H9 (cell line): ENCODE measurements at regions not wholly inside any gene's neighbourhood (a gene's known extent, or its start where the extent isn't known, plus 50 kb on each side); places are given as distances from the start of the nearest gene placed in this dataset.
"Not testable (repeated sequence)": the region's sequence is repeated elsewhere in the genome, so short reads cannot be mapped to it uniquely, and the experiment has no call there.

Experiments used
- DNase-seq: peaks from one replicate; pipeline ENCODE4 v3.0.0-alpha.2; 2017
- H2AFZ ChIP-seq: one replicate; pipeline ENCODE4 v1.6.1; 2013; ENCODE audit warnings: mild to moderate bottlenecking, low read length, control low read depth, moderate library complexity
- H2AK5ac ChIP-seq: 2 replicates; pipeline ENCODE4 v1.6.1; 2013; ENCODE audit warnings: low read length, control low read depth, mixed read lengths; ENCODE audit not compliant: insufficient read length
- H2BK120ac ChIP-seq: one replicate; pipeline ENCODE4 v1.6.1; 2013; ENCODE audit warnings: low read depth, mild to moderate bottlenecking, low read length, control low read depth, inconsistent platforms; ENCODE audit not compliant: poor library complexity, severe bottlenecking
- H2BK12ac ChIP-seq: 2 replicates; pipeline ENCODE4 v1.6.1; 2013; ENCODE audit warnings: low read length, control low read depth, mixed read lengths, low read depth; ENCODE audit not compliant: insufficient read length
- H2BK15ac ChIP-seq: 2 replicates; pipeline ENCODE4 v1.6.1; 2013; ENCODE audit warnings: low read depth, low read length, control low read depth
- H2BK20ac ChIP-seq: one replicate; pipeline ENCODE4 v1.6.1; 2013; ENCODE audit warnings: low read depth, mild to moderate bottlenecking, low read length, control low read depth, inconsistent platforms; ENCODE audit not compliant: poor library complexity, severe bottlenecking
- H2BK5ac ChIP-seq: 2 replicates; pipeline ENCODE4 v1.6.1; 2013; ENCODE audit warnings: low read length, control low read depth, mixed read lengths; ENCODE audit not compliant: insufficient read length
- H3K14ac ChIP-seq: 2 replicates; pipeline ENCODE4 v1.6.1; 2013; ENCODE audit warnings: low read length, control low read depth; ENCODE audit not compliant: insufficient read depth
- H3K18ac ChIP-seq: 2 replicates; pipeline ENCODE4 v1.6.1; 2013; ENCODE audit warnings: low read depth, mild to moderate bottlenecking, mixed read lengths, low read length, control low read depth; ENCODE audit not compliant: insufficient read length
- H3K23ac ChIP-seq: 2 replicates; pipeline ENCODE4 v1.6.1; 2013; ENCODE audit warnings: low read length, control low read depth, mixed read lengths, low read depth; ENCODE audit not compliant: insufficient read length
- H3K23me2 ChIP-seq: 2 replicates; pipeline ENCODE4 v1.6.1; 2013; ENCODE audit warnings: low read depth, mild to moderate bottlenecking, mixed read lengths, low read length, control low read depth; ENCODE audit not compliant: insufficient read length, poor library complexity, severe bottlenecking
- H3K27ac ChIP-seq: 2 replicates; pipeline ENCODE4 v1.5.1; 2013; ENCODE audit warnings: low read length, control low read depth, mixed read lengths, low read depth; ENCODE audit not compliant: insufficient read length
- H3K27me3 ChIP-seq: 2 replicates; pipeline ENCODE4 v1.6.1; 2013; ENCODE audit warnings: low read length, control low read depth, inconsistent platforms; ENCODE audit not compliant: insufficient read depth
- H3K4ac ChIP-seq: 2 replicates; pipeline ENCODE4 v1.6.1; 2013; ENCODE audit warnings: low read depth, mild to moderate bottlenecking, control low read depth, inconsistent platforms, low read length, moderate library complexity
- H3K4me1 ChIP-seq: 2 replicates; pipeline ENCODE4 v1.6.1; 2013; ENCODE audit warnings: low read length, control low read depth, inconsistent platforms; ENCODE audit not compliant: insufficient read depth
- H3K4me2 ChIP-seq: 2 replicates; pipeline ENCODE4 v1.6.1; 2013; ENCODE audit warnings: low read length, control low read depth, mixed read lengths; ENCODE audit not compliant: insufficient read length, insufficient read depth
- H3K56ac ChIP-seq: 2 replicates; pipeline ENCODE4 v1.6.1; 2013; ENCODE audit warnings: low read depth, mild to moderate bottlenecking, mixed read lengths, low read length, control low read depth; ENCODE audit not compliant: insufficient read length
- H3K79me1 ChIP-seq: 2 replicates; pipeline ENCODE4 v1.6.1; 2013; ENCODE audit warnings: low read depth, mild to moderate bottlenecking, moderate library complexity, low read length, control low read depth, inconsistent platforms; ENCODE audit not compliant: insufficient read depth, poor library complexity, severe bottlenecking
- H3K79me2 ChIP-seq: 2 replicates; pipeline ENCODE4 v1.6.1; 2013; ENCODE audit warnings: low read length, control low read depth, inconsistent platforms; ENCODE audit not compliant: insufficient read depth
- H3K9ac ChIP-seq: 2 replicates; pipeline ENCODE4 v1.6.1; 2013; ENCODE audit warnings: low read length, control low read depth, mixed read lengths; ENCODE audit not compliant: insufficient read length; ENCODE audit errors: extremely low read depth
- H3K9me3 ChIP-seq: one replicate; pipeline ENCODE4 v1.6.1; 2013; ENCODE audit warnings: low read depth, low read length, inconsistent platforms; ENCODE audit not compliant: control insufficient read depth
- H3T11ph ChIP-seq: one replicate; pipeline ENCODE4 v1.6.1; 2013; ENCODE audit warnings: mild to moderate bottlenecking, low read length, control low read depth, inconsistent platforms
- H4K20me1 ChIP-seq: one replicate; pipeline ENCODE4 v1.6.1; 2013; ENCODE audit not compliant: control insufficient read depth, insufficient read length, insufficient read depth
- H4K5ac ChIP-seq: 2 replicates; pipeline ENCODE4 v1.6.1; 2013; ENCODE audit warnings: low read depth, mild to moderate bottlenecking, mixed read lengths, low read length, control low read depth; ENCODE audit not compliant: insufficient read length
- H4K8ac ChIP-seq: replicated peaks from 2 replicates; pipeline ENCODE4 v1.6.1; 2013; ENCODE audit warnings: low read length, control low read depth, mixed read lengths, low read depth; ENCODE audit not compliant: insufficient read length
- H4K91ac ChIP-seq: 2 replicates; pipeline ENCODE4 v1.6.1; 2013; ENCODE audit warnings: low read depth, mild to moderate bottlenecking, moderate library complexity, mixed read lengths, low read length, control low read depth; ENCODE audit not compliant: insufficient read length
- H3K27ac Mint-ChIP-seq, 3 experiments: 2 replicates in 2 of 3; 3 replicates in 1 of 3; pipeline ENCODE4 v1.8.0; 2020 to 2021; ENCODE audit warnings: mixed read lengths in 3 of 3, mild to moderate bottlenecking in 1 of 3, moderate library complexity in 1 of 3
- H3K27me3 Mint-ChIP-seq: 2 replicates; pipeline ENCODE4 v1.8.0; 2021; ENCODE audit warnings: low read depth, mild to moderate bottlenecking, moderate library complexity, mixed read lengths
- H3K36me3 Mint-ChIP-seq, 3 experiments: 2 replicates in 2 of 3; 3 replicates in 1 of 3; pipeline ENCODE4 v1.8.0; 2020 to 2021; ENCODE audit warnings: low read depth in 3 of 3, mixed read lengths in 3 of 3; ENCODE audit not compliant: insufficient read depth in 1 of 3
- H3K4me1 Mint-ChIP-seq, 2 experiments: 2 replicates each; pipeline ENCODE4 v1.8.0; 2020; ENCODE audit warnings: mixed read lengths in 2 of 2
- H3K4me3 Mint-ChIP-seq, 2 experiments: 2 replicates in 1 of 2; 3 replicates in 1 of 2; pipeline ENCODE4 v1.8.0; 2020 to 2021; ENCODE audit warnings: mild to moderate bottlenecking in 2 of 2, mixed read lengths in 2 of 2, moderate library complexity in 1 of 2
- H3K9me3 Mint-ChIP-seq, 2 experiments: 2 replicates in 1 of 2; 3 replicates in 1 of 2; pipeline ENCODE4 v1.8.0; 2020; ENCODE audit warnings: mild to moderate bottlenecking in 2 of 2, mixed read lengths in 2 of 2, moderate library complexity in 1 of 2
- WGBS: extraction: QIAGEN DNeasy Blood & Tissue Kit; methylation state at CpG from one replicate; pipeline ENCODE4 v1.1.7; 2013; ENCODE audit warnings: missing lambda C conversion rate, low lambda C conversion rate, mixed read lengths; ENCODE audit not compliant: insufficient read length; ENCODE audit errors: extremely low coverage; 5-methylcytosine and 5-hydroxymethylcytosine counted together
- TF ChIP-seq, protein P1 (sequence below): fragments of 200-600 bp; sonication (generic); conservative IDR thresholded peaks from 3 replicates; pipeline ENCODE4 v1.8.0; 2021; ENCODE audit warnings: antibody characterized with exemption, mild to moderate bottlenecking

DNA sequence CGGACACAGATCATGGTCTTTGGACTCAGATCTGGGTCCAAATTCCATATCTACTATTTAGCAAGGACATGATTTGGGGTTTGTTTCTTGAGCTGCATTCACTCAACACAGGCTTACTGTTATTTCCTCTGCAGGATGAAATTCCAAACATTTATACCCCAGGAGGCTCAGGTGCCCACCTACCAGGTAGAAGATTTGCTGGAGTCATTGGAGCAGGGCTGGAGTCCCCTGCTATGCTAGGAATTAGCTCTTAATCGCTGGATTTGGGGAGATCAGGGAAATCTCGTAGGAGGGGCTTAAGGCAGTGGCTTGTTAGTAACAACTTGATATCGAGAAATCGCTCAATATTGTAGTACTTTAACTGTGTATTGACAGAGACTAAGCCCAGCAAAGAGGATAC, 193.0 kb downstream of the IL20RB start:
- H3K4ac ChIP-seq: no peak overlapping the region
- no peaks in the 10 kb centered on the region for H3K9me3 ChIP-seq
- no peaks in the 10 kb centered on the region for H3K79me2 ChIP-seq
- TF ChIP-seq, protein P1, sequence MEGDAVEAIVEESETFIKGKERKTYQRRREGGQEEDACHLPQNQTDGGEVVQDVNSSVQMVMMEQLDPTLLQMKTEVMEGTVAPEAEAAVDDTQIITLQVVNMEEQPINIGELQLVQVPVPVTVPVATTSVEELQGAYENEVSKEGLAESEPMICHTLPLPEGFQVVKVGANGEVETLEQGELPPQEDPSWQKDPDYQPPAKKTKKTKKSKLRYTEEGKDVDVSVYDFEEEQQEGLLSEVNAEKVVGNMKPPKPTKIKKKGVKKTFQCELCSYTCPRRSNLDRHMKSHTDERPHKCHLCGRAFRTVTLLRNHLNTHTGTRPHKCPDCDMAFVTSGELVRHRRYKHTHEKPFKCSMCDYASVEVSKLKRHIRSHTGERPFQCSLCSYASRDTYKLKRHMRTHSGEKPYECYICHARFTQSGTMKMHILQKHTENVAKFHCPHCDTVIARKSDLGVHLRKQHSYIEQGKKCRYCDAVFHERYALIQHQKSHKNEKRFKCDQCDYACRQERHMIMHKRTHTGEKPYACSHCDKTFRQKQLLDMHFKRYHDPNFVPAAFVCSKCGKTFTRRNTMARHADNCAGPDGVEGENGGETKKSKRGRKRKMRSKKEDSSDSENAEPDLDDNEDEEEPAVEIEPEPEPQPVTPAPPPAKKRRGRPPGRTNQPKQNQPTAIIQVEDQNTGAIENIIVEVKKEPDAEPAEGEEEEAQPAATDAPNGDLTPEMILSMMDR: no peak
- no peak overlapping the region for H3K14ac ChIP-seq
- H4K5ac ChIP-seq: no peak overlapping the region
- no peak overlapping the region for H3K23ac ChIP-seq
- H3K4me2 ChIP-seq: no peak overlapping the region
- H2BK12ac ChIP-seq: no peak overlapping the region
- no peaks in the 10 kb centered on the region for H3K23me2 ChIP-seq
- WGBS: no CpG with 5 or more reads among the region's 5 CpGs
- H2BK5ac ChIP-seq: no peak overlapping the region
- no peak overlapping the region for H4K8ac ChIP-seq
- no peak overlapping the region for H2AK5ac ChIP-seq
- no peak overlapping the region for H4K91ac ChIP-seq
- Mint-ChIP-seq H3K9me3 (no peaks in the 10 kb centered on the region), H3K36me3 (no peaks in the 10 kb centered on the region), H3K4me1 (peaks cover 27 to 34% of the 10 kb centered on the region in 2 experiments), H3K27me3 (peaks cover 3% of the 10 kb centered on the region), H3K27ac (no peak overlapping the region; a peak in 3 of 7 replicates), H3K4me3 (no peak overlapping the region)
- H3K56ac ChIP-seq: no peak overlapping the region
- peaks cover 13% of the 10 kb centered on the region; the same call in 1 of the 2 replicates for H3K4me1 ChIP-seq
- H3K27me3 ChIP-seq: no peaks in the 10 kb centered on the region
- no peak overlapping the region for H2BK120ac ChIP-seq
- no peak for DNase-seq
- no peak overlapping the region for H3K9ac ChIP-seq
- H4K20me1 ChIP-seq: no peaks in the 10 kb centered on the region
- H3K79me1 ChIP-seq: no peaks in the 10 kb centered on the region
- H2BK15ac ChIP-seq: no peak overlapping the region
- no peak overlapping the region for H3K18ac ChIP-seq
- H3T11ph ChIP-seq: no peak overlapping the region
- H3K27ac ChIP-seq: no peak overlapping the region
- no peak overlapping the region for H2BK20ac ChIP-seq
- no peak overlapping the region for H2AFZ ChIP-seq

GRCh38 chr3:137153046-137153445, 195.3 kb downstream of the IL20RB start:
- not testable (repeated sequence) for H3T11ph ChIP-seq, H3K4me3 Mint-ChIP-seq

More at GRCh38 chr3:137153046-137153445, 195.3 kb downstream of the IL20RB start:
- not testable (repeated sequence) for H3K23ac ChIP-seq, H2BK5ac ChIP-seq, H4K8ac ChIP-seq, H3K27ac ChIP-seq, H3K79me2 ChIP-seq, H3K9me3 ChIP-seq, H3K14ac ChIP-seq, H2AFZ ChIP-seq, H2BK120ac ChIP-seq, DNase-seq, H3K27me3 ChIP-seq, H2BK15ac ChIP-seq, H3K9ac ChIP-seq, H4K91ac ChIP-seq, H3K27me3 Mint-ChIP-seq, H3K4ac ChIP-seq, H3K79me1 ChIP-seq, H2BK12ac ChIP-seq, H3K9me3 Mint-ChIP-seq, H3K36me3 Mint-ChIP-seq, H4K5ac ChIP-seq, H3K18ac ChIP-seq, H2AK5ac ChIP-seq, H4K20me1 ChIP-seq, H3K23me2 ChIP-seq, H3K56ac ChIP-seq, H3K4me2 ChIP-seq
- H2BK20ac ChIP-seq: peak overlapping the region; percentile 45
- Mint-ChIP-seq H3K27ac (peak overlapping the region in 1 of 3 experiments; percentile 69; a peak in 2 of 7 replicates), H3K4me1 (peaks cover 26 to 35% of the 10 kb centered on the region in 2 experiments)
- peaks cover 13% of the 10 kb centered on the region; the same call in 1 of the 2 replicates for H3K4me1 ChIP-seq
- no CpG with 5 or more reads among the region's 5 CpGs for WGBS
